Kidney (tissue), 13 donors: ENCODE measurements at regions not wholly inside any gene's neighbourhood (a gene's known extent, or its start where the extent isn't known, plus 50 kb on each side); places are given as distances from the start of the nearest gene placed in this dataset.

Experiments used
- DNase-seq, 5 donors: peaks; one replicate each; pipeline ENCODE4 v3.0.0-alpha.2; 2013 to 2020
- FAIRE-seq: peaks from 2 replicates; lab custom pipeline; 2012; peaks lifted over from hg19 to GRCh38; lab: Jason Lieb, UNC
- H3K27ac ChIP-seq, 2 donors: one replicate each; pipeline ENCODE4 v1.7.0; 2013; ENCODE audit warnings: low read depth in 2 of 2, low read length in 2 of 2, inconsistent platforms in 1 of 2
- H3K27me3 ChIP-seq: one replicate; pipeline ENCODE4 v1.7.1; 2013; ENCODE audit warnings: low read length, inconsistent platforms; ENCODE audit not compliant: control insufficient read depth, insufficient read depth
- H3K36me3 ChIP-seq, 3 donors: one replicate each; pipeline versions ENCODE4 v1.7.0 to v1.7.1; 2013; ENCODE audit warnings: low read length in 3 of 3, control low read depth in 1 of 3, inconsistent platforms in 1 of 3; ENCODE audit not compliant: insufficient read depth in 3 of 3, control insufficient read depth in 2 of 3
- H3K4me1 ChIP-seq, 3 donors: one replicate each; pipeline versions ENCODE4 v1.7.0 to v1.7.1; 2013; ENCODE audit warnings: low read length in 3 of 3, inconsistent platforms in 1 of 3, low read depth in 1 of 3; ENCODE audit not compliant: control insufficient read depth in 2 of 3, insufficient read depth in 2 of 3
- H3K4me3 ChIP-seq, 3 donors: one replicate each; pipeline versions ENCODE4 v1.7.0 to v1.8.1; 2013; ENCODE audit warnings: low read length in 3 of 3, control low read depth in 1 of 3, inconsistent platforms in 1 of 3
- H3K9ac ChIP-seq, 3 donors: one replicate each; pipeline versions ENCODE4 v1.7.0 to v1.7.1; 2013; ENCODE audit warnings: low read length in 3 of 3, control low read depth in 1 of 3, inconsistent platforms in 1 of 3
- H3K9me3 ChIP-seq, 3 donors: one replicate each; pipeline versions ENCODE4 v1.7.0 to v1.7.1; 2013; ENCODE audit warnings: low read length in 3 of 3, control low read depth in 1 of 3, inconsistent platforms in 1 of 3; ENCODE audit not compliant: control insufficient read depth in 2 of 3, insufficient read depth in 1 of 3
- CTCF ChIP-seq: IDR thresholded peaks from 3 replicates; pipeline ENCODE4 v1.5.1; 2012; ENCODE audit warnings: mild to moderate bottlenecking, moderate library complexity, borderline replicate concordance; ENCODE audit not compliant: insufficient read depth; ENCODE audit errors: extremely low read depth
- intact Hi-C: fragments of 100-400 bp; cut with DNase I; formaldehyde crosslinking; loops from one replicate; pipeline ENCODE4 v1.11.1; 2022
- donor health status: control.
- donor health status: control.
- donor health status: control.
- donor health status: control.
- donor health status: control.
- donor health status: DM: yes; HTN: yes; CAD: no.
- donor health status: Normal renal cell carcinoma (clear cell type).

GRCh38 chr6:55696501-55696900, 117.5 kb upstream of the HMGCLL1 start:
- no peak for DNase-seq
- H3K4me1 ChIP-seq, result no peaks in the 10 kb centered on the region
- FAIRE-seq, result no peak
- H3K4me3 ChIP-seq, result no peak overlapping the region
- no peak overlapping the region for H3K9ac ChIP-seq
- H3K36me3 ChIP-seq, result no peaks in the 10 kb centered on the region
- TF ChIP-seq CTCF, result no peak
- H3K9me3 ChIP-seq, result no peaks in the 10 kb centered on the region
- no peaks in the 10 kb centered on the region for H3K27me3 ChIP-seq
- H3K27ac ChIP-seq, result no peak overlapping the region
- intact Hi-C loops, result no loop called here

- FAIRE-seq (no peak), DNase-seq (no peak)
- intact Hi-C loops, result no loop called here
- Histone ChIP-seq H3K36me3 (no peaks in the 10 kb centered on the region), H3K4me1 (no peaks in the 10 kb centered on the region), H3K27ac (no peak overlapping the region), H3K4me3 (no peak overlapping the region), H3K9me3 (no peaks in the 10 kb centered on the region), H3K27me3 (no peaks in the 10 kb centered on the region), H3K9ac (no peak overlapping the region)
- TF ChIP-seq CTCF, result no peak
Observed at GRCh38 chr6:55696041-55696440, 117.0 kb upstream of the HMGCLL1 start.

- DNase-seq (no peak), FAIRE-seq (no peak)
- Histone ChIP-seq H3K36me3 (no peaks in the 10 kb centered on the region), H3K4me1 (no peaks in the 10 kb centered on the region), H3K9ac (no peak overlapping the region), H3K27ac (no peak overlapping the region), H3K4me3 (no peak overlapping the region), H3K9me3 (no peaks in the 10 kb centered on the region), H3K27me3 (no peaks in the 10 kb centered on the region)
- TF ChIP-seq CTCF, result no peak
- intact Hi-C loops, result no loop called here
Observed at GRCh38 chr6:55694759-55695158, 115.8 kb upstream of the HMGCLL1 start.

DNA sequence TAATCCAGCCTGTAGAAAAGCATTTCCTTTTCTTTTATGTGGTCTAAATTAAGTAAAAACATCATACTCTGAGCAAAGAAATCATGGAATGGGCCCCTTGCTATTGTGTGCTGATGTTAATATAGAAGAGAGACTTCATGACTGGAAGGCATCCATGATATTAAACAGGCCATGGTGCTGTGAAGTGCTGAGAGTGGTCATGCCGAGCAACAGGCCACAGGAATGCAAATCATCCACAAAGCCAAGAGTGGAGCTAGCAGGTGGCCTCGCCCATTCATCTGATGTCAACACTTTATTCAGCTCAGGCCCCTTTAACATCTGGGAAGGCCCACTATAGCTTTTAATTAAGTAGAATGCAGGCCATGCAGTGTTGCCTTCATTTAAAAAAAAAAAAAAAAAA, 115.2 kb upstream of the HMGCLL1 start:
- no peaks in the 10 kb centered on the region for H3K36me3 ChIP-seq
- no peak for DNase-seq
- TF ChIP-seq CTCF, result no peak
- no peak overlapping the region for H3K4me3 ChIP-seq
- no peak for FAIRE-seq
- no peaks in the 10 kb centered on the region for H3K9me3 ChIP-seq
- no peaks in the 10 kb centered on the region for H3K4me1 ChIP-seq
- intact Hi-C loops, result no loop called here
- H3K27me3 ChIP-seq, result no peaks in the 10 kb centered on the region
- no peak overlapping the region for H3K9ac ChIP-seq
- no peak overlapping the region for H3K27ac ChIP-seq
